Adrenal gland (tissue), 5 donors: ENCODE measurements at regions not wholly inside any gene's neighbourhood (a gene's known extent, or its start where the extent isn't known, plus 50 kb on each side); places are given as distances from the start of the nearest gene placed in this dataset.

Experiments used
- POLR2A ChIP-seq, 2 donors: fragments of 450-650 bp; IDR thresholded peaks; one replicate each; pipeline ENCODE4 v1.6.1; 2017; ENCODE audit warnings: antibody characterized with exemption in 2 of 2, mild to moderate bottlenecking in 2 of 2, moderate library complexity in 1 of 2
- TF ChIP-seq, protein P1 (sequence below), 6 experiments: fragments of 450-650 bp in 4 of 6; fragments of 200-600 bp in 2 of 6; sonication (generic) in 1 of 6; IDR thresholded peaks; 1 replicate in 5 of 6; 2 replicates in 1 of 6; pipeline versions ENCODE4 v1.5.1 to v1.8.0; 2016 to 2021; ENCODE audit warnings: antibody characterized with exemption in 6 of 6, mild to moderate bottlenecking in 2 of 6, moderate library complexity in 1 of 6
- donor health status: DM: no; HTN: no; CAD: no.

DNA sequence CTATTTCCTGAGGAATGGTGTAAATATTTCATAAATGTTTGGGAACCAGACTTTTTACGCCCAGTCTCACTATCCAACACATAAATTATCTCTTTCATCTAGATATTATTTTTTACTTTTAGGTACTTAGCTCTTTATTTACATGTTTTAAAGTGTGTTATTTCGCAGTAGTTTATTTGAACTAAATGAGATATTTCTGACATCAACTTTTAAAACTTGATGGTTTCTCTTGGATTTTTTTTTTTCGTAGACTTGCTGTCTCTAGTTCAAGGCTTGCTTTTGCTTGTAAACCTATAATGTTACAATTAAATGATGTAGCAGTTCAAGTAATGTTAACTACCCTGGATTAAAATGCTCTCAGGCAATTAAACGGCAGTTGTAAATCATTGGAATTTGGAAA, 241.7 kb upstream of the PDE3A start:
- TF ChIP-seq, protein P1, sequence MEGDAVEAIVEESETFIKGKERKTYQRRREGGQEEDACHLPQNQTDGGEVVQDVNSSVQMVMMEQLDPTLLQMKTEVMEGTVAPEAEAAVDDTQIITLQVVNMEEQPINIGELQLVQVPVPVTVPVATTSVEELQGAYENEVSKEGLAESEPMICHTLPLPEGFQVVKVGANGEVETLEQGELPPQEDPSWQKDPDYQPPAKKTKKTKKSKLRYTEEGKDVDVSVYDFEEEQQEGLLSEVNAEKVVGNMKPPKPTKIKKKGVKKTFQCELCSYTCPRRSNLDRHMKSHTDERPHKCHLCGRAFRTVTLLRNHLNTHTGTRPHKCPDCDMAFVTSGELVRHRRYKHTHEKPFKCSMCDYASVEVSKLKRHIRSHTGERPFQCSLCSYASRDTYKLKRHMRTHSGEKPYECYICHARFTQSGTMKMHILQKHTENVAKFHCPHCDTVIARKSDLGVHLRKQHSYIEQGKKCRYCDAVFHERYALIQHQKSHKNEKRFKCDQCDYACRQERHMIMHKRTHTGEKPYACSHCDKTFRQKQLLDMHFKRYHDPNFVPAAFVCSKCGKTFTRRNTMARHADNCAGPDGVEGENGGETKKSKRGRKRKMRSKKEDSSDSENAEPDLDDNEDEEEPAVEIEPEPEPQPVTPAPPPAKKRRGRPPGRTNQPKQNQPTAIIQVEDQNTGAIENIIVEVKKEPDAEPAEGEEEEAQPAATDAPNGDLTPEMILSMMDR (IDR thresholded peaks at IDR 0.05), result no peak
- no peak for TF ChIP-seq POLR2A (IDR thresholded peaks at IDR 0.05)
